HepG2 (cell line): ENCODE measurements at regions not wholly inside any gene's neighbourhood (a gene's known extent, or its start where the extent isn't known, plus 50 kb on each side); places are given as distances from the start of the nearest gene placed in this dataset.

Source experiments
- ATAC-seq: fragments of 200-7000 bp; cut with Tn5 transposase; 3 replicates; pipeline ENCODE4 v1.9.1; 2020; ENCODE audit warnings: mild to moderate bottlenecking, moderate library complexity
- BruUV-seq: library from RNA; stranded (reverse); fragments of 400-500 nt; replicated peaks from 2 replicates; lab custom pipeline; 2021; lab: Mats Ljungman, UMichigan
- CTCF ChIA-PET: fragments of 300-600 bp; formaldehyde crosslinking; extraction: SDS; loops from one replicate; lab custom pipeline; 2021; ENCODE audit warnings: low total read pairs, inconsistent platforms, low intra/inter-chr PET ratio; lab: Yijun Ruan, JAX
- POLR2A ChIA-PET: fragments of 350-600 bp; sonication (Branson Sonifier 250); formaldehyde crosslinking; loops from one replicate; lab custom pipeline; 2020; ENCODE audit warnings: antibody characterized with exemption, inconsistent platforms; lab: Yijun Ruan, JAX
- DNase-seq: peaks from one replicate; pipeline ENCODE4 v3.0.0-alpha.2; 2015; ENCODE audit warnings: low spot score
- FAIRE-seq: peaks from 3 replicates; lab custom pipeline; 2011; peaks lifted over from hg19 to GRCh38; lab: Jason Lieb, UNC
- H2AFZ ChIP-seq: one replicate; pipeline ENCODE4 v1.6.1; 2011; ENCODE audit warnings: low read length, inconsistent platforms
- H3K27ac ChIP-seq: fragments of 300-600 bp; 3 replicates; pipeline ENCODE4 v1.8.0; 2011; ENCODE audit warnings: mixed run types, mild to moderate bottlenecking, mixed read lengths, low read length, inconsistent platforms; ENCODE audit not compliant: insufficient read depth; ENCODE audit errors: extremely low read length
- H3K27me3 ChIP-seq, 2 experiments: fragments of 200-600 bp in 1 of 2; 2 replicates in 1 of 2; 3 replicates in 1 of 2; pipeline versions ENCODE4 v1.6.0 to v1.8.0; 2011; ENCODE audit warnings: low read length in 2 of 2, mild to moderate bottlenecking in 2 of 2, moderate library complexity in 2 of 2, inconsistent platforms in 1 of 2; ENCODE audit not compliant: insufficient read depth in 2 of 2, control insufficient read depth in 1 of 2
- H3K36me3 ChIP-seq, 2 experiments: fragments of 200-600 bp in 1 of 2; replicated peaks in 1 of 2; 2 replicates in 1 of 2; 3 replicates in 1 of 2; pipeline versions ENCODE4 v1.5.1 to v1.8.0; 2011; ENCODE audit warnings: low read length in 2 of 2, inconsistent platforms in 1 of 2; ENCODE audit not compliant: insufficient read depth in 2 of 2, control insufficient read depth in 1 of 2
- H3K4me1 ChIP-seq: 2 replicates; pipeline ENCODE4 v1.5.1; 2012; ENCODE audit warnings: low read length, inconsistent platforms; ENCODE audit not compliant: insufficient read depth
- H3K4me2 ChIP-seq: 2 replicates; pipeline ENCODE4 v1.6.0; 2011; ENCODE audit warnings: low read depth, low read length, inconsistent platforms
- H3K4me3 ChIP-seq, 3 experiments: fragments of 200-600 bp in 1 of 3; sonication (generic), shearing (Covaris generic) in 1 of 3; replicated peaks in 1 of 3; 2 replicates each; pipeline ENCODE4 v1.5.1; 2011 to 2016; ENCODE audit warnings: low read length in 3 of 3, inconsistent platforms in 2 of 3, low read depth in 2 of 3, mild to moderate bottlenecking in 2 of 3, control low read depth in 1 of 3, mixed read lengths in 1 of 3; ENCODE audit not compliant: insufficient read depth in 1 of 3
- H3K79me2 ChIP-seq: one replicate; pipeline ENCODE4 v1.6.1; 2011; ENCODE audit warnings: low read length, inconsistent platforms; ENCODE audit not compliant: insufficient read depth
- H3K9ac ChIP-seq: 2 replicates; pipeline ENCODE4 v1.6.0; 2011; ENCODE audit warnings: mild to moderate bottlenecking, low read depth, low read length, inconsistent platforms; ENCODE audit not compliant: insufficient read depth
- H3K9me3 ChIP-seq: 2 replicates; pipeline ENCODE4 v1.5.1; 2012; ENCODE audit warnings: mild to moderate bottlenecking, low read length
- H4K20me1 ChIP-seq: 2 replicates; pipeline ENCODE4 v1.6.0; 2011; ENCODE audit warnings: inconsistent platforms, mild to moderate bottlenecking, low read length, moderate library complexity; ENCODE audit not compliant: insufficient read depth
- DRAP1 ChIP-seq: IDR thresholded peaks from 2 replicates; pipeline ENCODE4 v1.6.1; 2016; ENCODE audit warnings: missing genetic modification reagents, missing compliant biosample characterization
- GPBP1L1 ChIP-seq: sonication (generic); formaldehyde crosslinking; IDR thresholded peaks from 2 replicates; pipeline ENCODE4 v1.5.0; 2020; ENCODE audit warnings: mild to moderate bottlenecking, missing genetic modification reagents
- MATR3 ChIP-seq: sonication (generic); formaldehyde crosslinking; IDR thresholded peaks from 2 replicates; pipeline ENCODE4 v1.4.0; 2020; ENCODE audit warnings: missing genetic modification reagents
- RBM39 ChIP-seq: fragments of 200-400 bp; formaldehyde crosslinking; IDR thresholded peaks from one replicate; pipeline ENCODE4 v1.6.1; 2018; ENCODE audit warnings: antibody characterized with exemption, mild to moderate bottlenecking, low read depth, low read length; ENCODE audit not compliant: poor library complexity, severe bottlenecking
- SIN3A ChIP-seq: IDR thresholded peaks from 2 replicates; pipeline ENCODE4 v1.6.1; 2011; ENCODE audit warnings: low read depth, mild to moderate bottlenecking, control low read depth, low read length, borderline replicate concordance
- SIX1 ChIP-seq: sonication (generic); formaldehyde crosslinking; IDR thresholded peaks from 2 replicates; pipeline ENCODE4 v1.4.0; 2020; ENCODE audit warnings: missing genetic modification reagents, borderline replicate concordance
- SUZ12 ChIP-seq: fragments of 150-350 bp; IDR thresholded peaks from 2 replicates; pipeline ENCODE4 v1.6.1; 2014; ENCODE audit warnings: low read depth, low read length
- TMF1 ChIP-seq: sonication (generic); formaldehyde crosslinking; IDR thresholded peaks from 2 replicates; pipeline ENCODE4 v1.8.1; 2022; ENCODE audit warnings: low read depth, missing genetic modification reagents
- ZBTB37 ChIP-seq: sonication (generic); formaldehyde crosslinking; IDR thresholded peaks from 2 replicates; pipeline ENCODE4 v1.4.0; 2020; ENCODE audit warnings: mild to moderate bottlenecking, missing genetic modification reagents
- ZNF280D ChIP-seq: sonication (generic); formaldehyde crosslinking; IDR thresholded peaks from 2 replicates; pipeline ENCODE4 v1.5.1; 2020; ENCODE audit warnings: mild to moderate bottlenecking, missing genetic modification reagents
- ZNF326 ChIP-seq: sonication (generic); formaldehyde crosslinking; IDR thresholded peaks from 2 replicates; pipeline ENCODE4 v1.4.0; 2020; ENCODE audit warnings: missing genetic modification reagents, borderline replicate concordance
- ZNF432 ChIP-seq: sonication (generic); formaldehyde crosslinking; IDR thresholded peaks from 2 replicates; pipeline ENCODE4 v1.5.0; 2020; ENCODE audit warnings: missing genetic modification reagents, mild to moderate bottlenecking, borderline replicate concordance
- ZNF460 ChIP-seq: sonication (generic); formaldehyde crosslinking; IDR thresholded peaks from 2 replicates; pipeline ENCODE4 v1.5.1; 2020; ENCODE audit warnings: missing genetic modification reagents, mild to moderate bottlenecking, borderline replicate concordance
- ZNF784 ChIP-seq: sonication (generic); formaldehyde crosslinking; IDR thresholded peaks from 2 replicates; pipeline ENCODE4 v1.5.1; 2020; ENCODE audit warnings: missing genetic modification reagents, mild to moderate bottlenecking, borderline replicate concordance
- ZNF879 ChIP-seq: sonication (generic); formaldehyde crosslinking; IDR thresholded peaks from 2 replicates; pipeline ENCODE4 v1.8.1; 2023; ENCODE audit warnings: missing genetic modification reagents
- ZSCAN22 ChIP-seq: sonication (generic); formaldehyde crosslinking; IDR thresholded peaks from 2 replicates; pipeline ENCODE4 v1.4.0; 2020; ENCODE audit warnings: mild to moderate bottlenecking, missing genetic modification reagents
- WGBS: methylation state at CpG from one replicate; pipeline ENCODE4 v1.1.6; 2017; ENCODE audit warnings: low lambda C conversion rate; 5-methylcytosine and 5-hydroxymethylcytosine counted together
- in situ Hi-C: cut with HindIII; loops from 2 replicates; pipeline ENCODE4 v1.10.0; 2017; ENCODE audit warnings: low pct_unique_long_range_greater_than_20kb; ENCODE audit not compliant: extremely low pct_ligation_motif_present
- intact Hi-C: fragments of 100-400 bp; cut with micrococcal nuclease; formaldehyde crosslinking; loops from one replicate; pipeline ENCODE4 v1.10.0; 2022; ENCODE audit not compliant: unreplicated experiment

- CTCF ChIA-PET, result no interaction called here
- Histone ChIP-seq H2AFZ (no peak overlapping the region), H4K20me1 (no peaks in the 10 kb centered on the region), H3K4me2 (no peak overlapping the region), H3K27me3 (peaks cover 0 to 14% of the 10 kb centered on the region in 2 experiments; a peak in 2 of 5 replicates), H3K4me3 (no peak overlapping the region), H3K36me3 (no peaks in the 10 kb centered on the region), H3K27ac (no peak overlapping the region), H3K79me2 (no peaks in the 10 kb centered on the region), H3K4me1 (no peaks in the 10 kb centered on the region), H3K9me3 (no peaks in the 10 kb centered on the region), H3K9ac (no peak overlapping the region)
- WGBS, result 33% methylated on average over 4 of the region's 4 CpGs
- DNase-seq, result no peak
- no peak for ATAC-seq
- intact Hi-C loops, result no loop called here
- POLR2A ChIA-PET, result no interaction called here
- no peak for FAIRE-seq
- TF ChIP-seq ZNF784 (CRISPR knock-in tag), result no peak
- TF ChIP-seq ZNF879 (CRISPR knock-in tag), result no peak
- no peak for TF ChIP-seq ZBTB37
- TF ChIP-seq MATR3 (CRISPR knock-in tag), result no peak
- TF ChIP-seq TMF1 (CRISPR knock-in tag), result no peak
- no peak for TF ChIP-seq ZNF326 (CRISPR knock-in tag)
- TF ChIP-seq SUZ12, result no peak
- no peak for TF ChIP-seq ZNF280D (CRISPR knock-in tag)
- no peak for TF ChIP-seq SIN3A
- no peak for TF ChIP-seq ZNF432 (CRISPR knock-in tag)
- TF ChIP-seq SIX1 (CRISPR knock-in tag), result no peak
- no peak for TF ChIP-seq GPBP1L1 (CRISPR knock-in tag)
- no peak for TF ChIP-seq DRAP1 (CRISPR knock-in tag)
- TF ChIP-seq ZSCAN22 (CRISPR knock-in tag), result no peak
- no peak for TF ChIP-seq RBM39
- no peak for TF ChIP-seq ZNF460 (CRISPR knock-in tag)
- in situ Hi-C loops, result no loop called here
- BruUV-seq, result no TSS peak
Observed at GRCh38 chr1:62928885-62929284, 145.0 kb downstream of the ATG4C start.
